K562 (cell line): ENCODE measurements at regions not wholly inside any gene's neighbourhood (a gene's known extent, or its start where the extent isn't known, plus 50 kb on each side); places are given as distances from the start of the nearest gene placed in this dataset.

Experiments
- ATAC-seq: fragments of 200-7000 bp; cut with Tn5 transposase; 3 replicates; pipeline ENCODE4 v1.9.1; 2020; ENCODE audit warnings: moderate library complexity
- BruUV-seq: library from RNA; stranded (reverse); fragments of 400-500 nt; replicated peaks from 2 replicates; lab custom pipeline; 2021; lab: Mats Ljungman, UMichigan
- CTCF ChIA-PET: fragments of 300-600 bp; formaldehyde crosslinking; extraction: SDS; loops from one replicate; lab custom pipeline; 2021; ENCODE audit warnings: low intra/inter-chr PET ratio; lab: Yijun Ruan, JAX
- POLR2A ChIA-PET: fragments of 300-600, 350-650 bp; sonication (Branson Sonifier 250); formaldehyde crosslinking; extraction: SDS; loops from one replicate; lab custom pipeline; 2021; ENCODE audit warnings: antibody characterized with exemption, inconsistent platforms; lab: Yijun Ruan, JAX
- DNase-seq, 4 experiments: peaks; one replicate each; pipeline versions ENCODE4 v3.0.0 to v3.0.0-alpha.2; 2011 to 2018; ENCODE audit warnings: low spot score in 3 of 4, mixed read lengths in 3 of 4; ENCODE audit errors: extremely low read depth in 1 of 4
- FAIRE-seq: peaks from 2 replicates; lab custom pipeline; 2011; peaks lifted over from hg19 to GRCh38; lab: Jason Lieb, UNC
- H2AFZ ChIP-seq: 2 replicates; pipeline ENCODE4 v1.6.0; 2011; ENCODE audit warnings: low read depth, low read length, control low read depth, inconsistent platforms
- H3K27ac ChIP-seq: fragments of 200-600 bp; 3 replicates; pipeline ENCODE4 v1.8.0; 2011; ENCODE audit warnings: low read depth, mild to moderate bottlenecking, control low read depth, inconsistent platforms, low read length, moderate library complexity, mixed read lengths; ENCODE audit errors: extremely low read depth
- H3K27me3 ChIP-seq, 2 experiments: fragments of 300-600 bp in 1 of 2; 2 replicates in 1 of 2; 3 replicates in 1 of 2; pipeline versions ENCODE4 v1.6.0 to v1.8.0; 2011; ENCODE audit warnings: inconsistent platforms in 2 of 2, low read length in 2 of 2, mild to moderate bottlenecking in 1 of 2, mixed read lengths in 1 of 2, moderate library complexity in 1 of 2; ENCODE audit not compliant: control insufficient read depth in 2 of 2, insufficient read depth in 2 of 2
- H3K36me3 ChIP-seq: fragments of 300-600 bp; 3 replicates; pipeline ENCODE4 v1.8.0; 2011; ENCODE audit warnings: mild to moderate bottlenecking, low read length, inconsistent platforms; ENCODE audit not compliant: control insufficient read depth, insufficient read depth
- H3K4me1 ChIP-seq, 2 experiments: fragments of 200-600 bp in 1 of 2; replicated peaks in 1 of 2; 2 replicates in 1 of 2; 3 replicates in 1 of 2; pipeline versions ENCODE4 v1.5.1 to v1.8.0; 2011; ENCODE audit warnings: inconsistent platforms in 2 of 2, low read length in 2 of 2, mild to moderate bottlenecking in 1 of 2, mixed read lengths in 1 of 2, moderate library complexity in 1 of 2; ENCODE audit not compliant: control insufficient read depth in 2 of 2, insufficient read depth in 2 of 2
- H3K4me2 ChIP-seq: 2 replicates; pipeline ENCODE4 v1.6.1; 2011; ENCODE audit warnings: low read length, control low read depth, inconsistent platforms, mixed read lengths; ENCODE audit not compliant: insufficient read depth
- H3K4me3 ChIP-seq: fragments of 200-600 bp; sonication (generic), shearing (Covaris generic); 2 replicates; pipeline ENCODE4 v1.5.1; 2016; ENCODE audit warnings: control low read depth, inconsistent platforms
- H3K79me2 ChIP-seq: fragments of 200-600 bp; 3 replicates; pipeline ENCODE4 v1.8.0; 2011; ENCODE audit warnings: low read length, inconsistent platforms; ENCODE audit not compliant: control insufficient read depth, insufficient read depth
- H3K9ac ChIP-seq, 2 experiments: 2 replicates each; pipeline versions ENCODE4 v1.6.0 to v1.6.1; 2011; ENCODE audit warnings: low read depth in 2 of 2, low read length in 2 of 2, control low read depth in 1 of 2, inconsistent platforms in 1 of 2, mild to moderate bottlenecking in 1 of 2, mixed read lengths in 1 of 2; ENCODE audit not compliant: insufficient read depth in 1 of 2
- H3K9me1 ChIP-seq: one replicate; pipeline ENCODE4 v1.6.0; 2011; ENCODE audit warnings: inconsistent platforms, mild to moderate bottlenecking, low read length, moderate library complexity; ENCODE audit not compliant: control insufficient read depth, insufficient read depth
- H3K9me3 ChIP-seq: replicated peaks from 2 replicates; pipeline ENCODE4 v1.5.1; 2011; ENCODE audit warnings: low read depth, low read length, inconsistent platforms; ENCODE audit not compliant: control insufficient read depth, insufficient read depth
- H4K20me1 ChIP-seq: replicated peaks from 2 replicates; pipeline ENCODE4 v1.6.1; 2011; ENCODE audit warnings: low read length, inconsistent platforms, mixed read lengths; ENCODE audit not compliant: control insufficient read depth, insufficient read depth
- DIDO1 ChIP-seq: fragments of 450-650 bp; IDR thresholded peaks from 2 replicates; pipeline ENCODE4 v1.6.1; 2016; ENCODE audit warnings: low read depth, missing biosample characterization, missing genetic modification characterization
- ETV6 ChIP-seq, 3 experiments: fragments of 150-350 bp in 1 of 3; sonication (generic) in 1 of 3; formaldehyde crosslinking in 1 of 3; IDR thresholded peaks; 2 replicates each; pipeline versions ENCODE4 v1.6.1 to v1.8.0; 2014 to 2022; ENCODE audit warnings: borderline replicate concordance in 2 of 3, low read depth in 2 of 3, antibody characterized with exemption in 1 of 3, low read length in 1 of 3, mild to moderate bottlenecking in 1 of 3, missing genetic modification reagents in 1 of 3
- FOS ChIP-seq: IDR thresholded peaks from 3 replicates; pipeline ENCODE4 v1.6.1; 2011; ENCODE audit not compliant: insufficient read length; ENCODE audit errors: extremely low read depth
- HLTF ChIP-seq: fragments of 450-650 bp; IDR thresholded peaks from 2 replicates; pipeline ENCODE4 v1.6.1; 2016
- MTA3 ChIP-seq: fragments of 450-650 bp; formaldehyde crosslinking; IDR thresholded peaks from 2 replicates; pipeline ENCODE4 v1.6.1; 2017; ENCODE audit warnings: mild to moderate bottlenecking, borderline replicate concordance
- PBX2 ChIP-seq, 2 experiments: IDR thresholded peaks in 1 of 2; conservative IDR thresholded peaks in 1 of 2; 2 replicates each; pipeline ENCODE4 v1.6.1; 2016; ENCODE audit warnings: low read depth in 2 of 2, mild to moderate bottlenecking in 1 of 2, missing compliant biosample characterization in 1 of 2, missing genetic modification characterization in 1 of 2, moderate library complexity in 1 of 2
- PML ChIP-seq: IDR thresholded peaks from 2 replicates; pipeline ENCODE4 v1.6.1; 2012; ENCODE audit warnings: low read length, inconsistent platforms
- POLR2AphosphoS2 ChIP-seq: IDR thresholded peaks from 2 replicates; pipeline ENCODE4 v1.6.1; 2012; ENCODE audit warnings: low read length, improper control_type of control experiment
- SIN3A ChIP-seq, 2 experiments: fragments of 150-350 bp in 1 of 2; IDR thresholded peaks; 2 replicates each; pipeline ENCODE4 v1.6.1; 2011 to 2016; ENCODE audit warnings: borderline replicate concordance in 2 of 2, low read depth in 2 of 2, low read length in 2 of 2, mild to moderate bottlenecking in 2 of 2, moderate library complexity in 2 of 2; ENCODE audit not compliant: control insufficient read depth in 1 of 2
- TCF3 ChIP-seq: sonication (generic); formaldehyde crosslinking; IDR thresholded peaks from 2 replicates; pipeline ENCODE4 v1.4.0; 2020; ENCODE audit warnings: mild to moderate bottlenecking, missing genetic modification reagents
- ZBTB1 ChIP-seq: sonication (generic); formaldehyde crosslinking; IDR thresholded peaks from 2 replicates; pipeline ENCODE4 v1.8.1; 2023; ENCODE audit warnings: missing genetic modification reagents, low read depth, mild to moderate bottlenecking, borderline replicate concordance
- ZFP36 ChIP-seq: fragments of 150-350 bp; IDR thresholded peaks from 2 replicates; pipeline ENCODE4 v1.6.1; 2018; ENCODE audit warnings: low read length, low read depth; ENCODE audit not compliant: partially characterized antibody
- ZNF707 ChIP-seq: fragments of 250-450 bp; sonication (Bioruptor Pico); conservative IDR thresholded peaks from 2 replicates; pipeline ENCODE4 v1.8.0; 2022; ENCODE audit warnings: inconsistent platforms, mild to moderate bottlenecking, moderate library complexity
- WGBS: fragments of 100-300 bp; shearing (Covaris generic); methylation state at CpG from one replicate; pipeline ENCODE4 v1.1.6; 2016; ENCODE audit warnings: low coverage, mixed read lengths; ENCODE audit not compliant: insufficient coverage; ENCODE audit errors: missing lambda C conversion rate; 5-methylcytosine and 5-hydroxymethylcytosine counted together
- in situ Hi-C: fragments of 300-500 bp; cut with MboI; formaldehyde crosslinking; loops from 4 replicates; pipeline ENCODE4 v1.15.0; 2018; ENCODE audit warnings: inconsistent platforms, mixed read lengths
- intact Hi-C: fragments of 100-400 bp; cut with micrococcal nuclease; formaldehyde crosslinking; loops from 2 replicates; pipeline ENCODE4 v1.14.2; 2022
- TF ChIP-seq, protein P1 (sequence below): fragments of 450-650 bp; IDR thresholded peaks from 2 replicates; pipeline ENCODE4 v1.6.1; 2016
- TF ChIP-seq, protein P2 (sequence below): fragments of 250-450 bp; sonication (Bioruptor Pico); IDR thresholded peaks from 2 replicates; pipeline ENCODE4 v1.8.0; 2022; ENCODE audit warnings: inconsistent platforms
- TF ChIP-seq, protein P3 (sequence below): fragments of 250-450 bp; sonication (Bioruptor Pico); IDR thresholded peaks from 2 replicates; pipeline ENCODE4 v1.4.0; 2020

GRCh38 chr7:135844903-135845302 lies 96.3 kb upstream of the FAM180A start:
- POLR2A ChIA-PET, result interaction anchor here (0.7 to 1.4 kb wide), 3 partner anchors 11 to 80 kb away, joined by 3 to 5 read pairs (median 3); no protein-coding TSS in a partner anchor
- 20% methylated on average over 5 of the region's 5 CpGs for WGBS
- H3K27me3 ChIP-seq, result peaks cover 3 to 11% of the 10 kb centered on the region in 2 experiments; a peak in 2 of 5 replicates
- no peaks in the 10 kb centered on the region for H3K9me3 ChIP-seq
- no TSS peak for BruUV-seq
- H3K79me2 ChIP-seq, result no peaks in the 10 kb centered on the region
- peak overlapping the region; percentile 27 for H2AFZ ChIP-seq
- H3K36me3 ChIP-seq, result no peaks in the 10 kb centered on the region
- FAIRE-seq, result no peak
- H3K4me3 ChIP-seq, result no peak overlapping the region
- intact Hi-C loops, result no loop called here
- no peaks in the 10 kb centered on the region for H3K9me1 ChIP-seq
- no peak for DNase-seq
- no peak overlapping the region for H3K27ac ChIP-seq
- in situ Hi-C loops, result no loop called here
- no peak overlapping the region for H3K9ac ChIP-seq
- no peaks in the 10 kb centered on the region for H4K20me1 ChIP-seq
- no peaks in the 10 kb centered on the region for H3K4me1 ChIP-seq
- CTCF ChIA-PET, result no interaction called here
- ATAC-seq, result no peak; the same call in 2 of the 3 replicates
- H3K4me2 ChIP-seq, result no peak overlapping the region
- TF ChIP-seq ZFP36 (no peak), ZNF707 (no peak), ETV6 (IDR thresholded peaks at IDR 0.05; ENCODE audit: borderline replicate concordance in 1 of 2, low read depth in 2 of 2, low read length in 1 of 2) (no peak), ETV6 (CRISPR knock-in tag; IDR thresholded peaks at IDR 0.05; ENCODE audit: borderline replicate concordance) (no peak), FOS (no peak), PBX2 (CRISPR knock-in tag; IDR thresholded peaks at IDR 0.05; ENCODE audit: low read depth) (no peak), PBX2 (tag; conservative IDR thresholded peaks at IDR 0.05; ENCODE audit: low read depth) (no peak; the same call in 1 of the 2 replicates), ZBTB1 (CRISPR knock-in tag) (no peak), TCF3 (no peak), MTA3 (no peak), HLTF (no peak), SIN3A (IDR thresholded peaks at IDR 0.05; ENCODE audit: borderline replicate concordance in 2 of 2, control insufficient read depth in 1 of 2, low read depth in 2 of 2, low read length in 2 of 2) (no peak), DIDO1 (tag) (no peak), PML (no peak), POLR2AphosphoS2 (no peak)
- TF ChIP-seq, protein P1, sequence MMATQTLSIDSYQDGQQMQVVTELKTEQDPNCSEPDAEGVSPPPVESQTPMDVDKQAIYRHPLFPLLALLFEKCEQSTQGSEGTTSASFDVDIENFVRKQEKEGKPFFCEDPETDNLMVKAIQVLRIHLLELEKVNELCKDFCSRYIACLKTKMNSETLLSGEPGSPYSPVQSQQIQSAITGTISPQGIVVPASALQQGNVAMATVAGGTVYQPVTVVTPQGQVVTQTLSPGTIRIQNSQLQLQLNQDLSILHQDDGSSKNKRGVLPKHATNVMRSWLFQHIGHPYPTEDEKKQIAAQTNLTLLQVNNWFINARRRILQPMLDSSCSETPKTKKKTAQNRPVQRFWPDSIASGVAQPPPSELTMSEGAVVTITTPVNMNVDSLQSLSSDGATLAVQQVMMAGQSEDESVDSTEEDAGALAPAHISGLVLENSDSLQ, result no peak
- TF ChIP-seq, protein P2, sequence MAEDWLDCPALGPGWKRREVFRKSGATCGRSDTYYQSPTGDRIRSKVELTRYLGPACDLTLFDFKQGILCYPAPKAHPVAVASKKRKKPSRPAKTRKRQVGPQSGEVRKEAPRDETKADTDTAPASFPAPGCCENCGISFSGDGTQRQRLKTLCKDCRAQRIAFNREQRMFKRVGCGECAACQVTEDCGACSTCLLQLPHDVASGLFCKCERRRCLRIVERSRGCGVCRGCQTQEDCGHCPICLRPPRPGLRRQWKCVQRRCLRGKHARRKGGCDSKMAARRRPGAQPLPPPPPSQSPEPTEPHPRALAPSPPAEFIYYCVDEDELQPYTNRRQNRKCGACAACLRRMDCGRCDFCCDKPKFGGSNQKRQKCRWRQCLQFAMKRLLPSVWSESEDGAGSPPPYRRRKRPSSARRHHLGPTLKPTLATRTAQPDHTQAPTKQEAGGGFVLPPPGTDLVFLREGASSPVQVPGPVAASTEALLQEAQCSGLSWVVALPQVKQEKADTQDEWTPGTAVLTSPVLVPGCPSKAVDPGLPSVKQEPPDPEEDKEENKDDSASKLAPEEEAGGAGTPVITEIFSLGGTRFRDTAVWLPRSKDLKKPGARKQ (CRISPR knock-in tag), result 0 out of 2 replicates have a peak, but pooled peaks have one; percentile 26
- TF ChIP-seq, protein P3, sequence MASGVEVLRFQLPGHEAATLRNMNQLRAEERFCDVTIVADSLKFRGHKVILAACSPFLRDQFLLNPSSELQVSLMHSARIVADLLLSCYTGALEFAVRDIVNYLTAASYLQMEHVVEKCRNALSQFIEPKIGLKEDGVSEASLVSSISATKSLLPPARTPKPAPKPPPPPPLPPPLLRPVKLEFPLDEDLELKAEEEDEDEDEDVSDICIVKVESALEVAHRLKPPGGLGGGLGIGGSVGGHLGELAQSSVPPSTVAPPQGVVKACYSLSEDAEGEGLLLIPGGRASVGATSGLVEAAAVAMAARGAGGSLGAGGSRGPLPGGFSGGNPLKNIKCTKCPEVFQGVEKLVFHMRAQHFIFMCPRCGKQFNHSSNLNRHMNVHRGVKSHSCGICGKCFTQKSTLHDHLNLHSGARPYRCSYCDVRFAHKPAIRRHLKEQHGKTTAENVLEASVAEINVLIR (CRISPR knock-in tag), result no peak
